ENCODE measurements at regions not wholly inside any gene's neighbourhood (a gene's known extent, or its start where the extent isn't known, plus 50 kb on each side); places are given as distances from the start of the nearest gene placed in this dataset.

DNA sequence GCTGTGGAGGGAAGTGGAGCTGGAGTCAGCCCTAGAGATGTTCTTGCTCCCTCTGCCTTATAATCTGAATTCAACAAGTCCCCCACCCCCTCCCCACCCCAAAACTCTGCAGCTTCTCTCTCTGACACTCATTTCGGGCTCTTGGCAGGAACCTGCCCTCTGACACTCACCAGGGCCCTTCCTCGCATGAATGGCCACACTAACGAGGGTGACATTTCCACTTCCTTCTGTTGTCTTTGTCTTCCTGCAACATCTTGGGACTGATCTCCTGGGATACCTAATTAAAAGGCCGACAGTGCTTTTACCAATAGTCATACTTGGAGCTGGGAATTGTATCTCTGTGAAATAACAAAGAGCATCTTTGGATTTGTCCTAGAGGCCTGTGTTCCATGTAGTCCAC lies 106.9 kb upstream of the PIRT start:
- TF ChIP-seq, protein P1, sequence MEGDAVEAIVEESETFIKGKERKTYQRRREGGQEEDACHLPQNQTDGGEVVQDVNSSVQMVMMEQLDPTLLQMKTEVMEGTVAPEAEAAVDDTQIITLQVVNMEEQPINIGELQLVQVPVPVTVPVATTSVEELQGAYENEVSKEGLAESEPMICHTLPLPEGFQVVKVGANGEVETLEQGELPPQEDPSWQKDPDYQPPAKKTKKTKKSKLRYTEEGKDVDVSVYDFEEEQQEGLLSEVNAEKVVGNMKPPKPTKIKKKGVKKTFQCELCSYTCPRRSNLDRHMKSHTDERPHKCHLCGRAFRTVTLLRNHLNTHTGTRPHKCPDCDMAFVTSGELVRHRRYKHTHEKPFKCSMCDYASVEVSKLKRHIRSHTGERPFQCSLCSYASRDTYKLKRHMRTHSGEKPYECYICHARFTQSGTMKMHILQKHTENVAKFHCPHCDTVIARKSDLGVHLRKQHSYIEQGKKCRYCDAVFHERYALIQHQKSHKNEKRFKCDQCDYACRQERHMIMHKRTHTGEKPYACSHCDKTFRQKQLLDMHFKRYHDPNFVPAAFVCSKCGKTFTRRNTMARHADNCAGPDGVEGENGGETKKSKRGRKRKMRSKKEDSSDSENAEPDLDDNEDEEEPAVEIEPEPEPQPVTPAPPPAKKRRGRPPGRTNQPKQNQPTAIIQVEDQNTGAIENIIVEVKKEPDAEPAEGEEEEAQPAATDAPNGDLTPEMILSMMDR (IDR thresholded peaks at IDR 0.05; ENCODE audit: control insufficient read depth, extremely low read depth, insufficient read depth) = no peak

DNA sequence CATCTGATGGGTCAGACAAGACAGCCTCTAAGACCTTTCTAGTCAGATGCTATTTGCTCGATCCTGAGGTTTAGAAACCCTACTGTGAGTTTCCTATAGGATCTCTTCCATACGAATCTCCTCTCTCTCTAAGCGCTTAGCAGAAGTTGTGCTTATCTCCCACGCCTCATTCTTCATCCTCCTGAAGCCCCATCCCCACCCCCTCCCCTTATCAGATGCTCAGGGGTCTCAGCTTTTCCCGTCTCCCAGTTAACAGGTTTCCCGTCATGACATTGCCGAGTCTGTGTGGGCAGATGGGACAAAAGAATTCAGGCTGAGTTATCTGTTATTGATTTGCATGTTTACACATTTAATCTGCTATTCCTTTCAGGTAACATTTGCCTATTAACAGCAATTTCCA lies 99.0 kb upstream of the PIRT start:
- no peak overlapping the region for H3K4me3 ChIP-seq (ENCODE audit: low read depth, low read length)

More for the DNA sequence above, 106.9 kb upstream of the PIRT start:
- DNase-seq (ENCODE audit: low read depth) = no peak
- no peak overlapping the region for H3K4me3 ChIP-seq (ENCODE audit: low read depth, low read length)

DNA sequence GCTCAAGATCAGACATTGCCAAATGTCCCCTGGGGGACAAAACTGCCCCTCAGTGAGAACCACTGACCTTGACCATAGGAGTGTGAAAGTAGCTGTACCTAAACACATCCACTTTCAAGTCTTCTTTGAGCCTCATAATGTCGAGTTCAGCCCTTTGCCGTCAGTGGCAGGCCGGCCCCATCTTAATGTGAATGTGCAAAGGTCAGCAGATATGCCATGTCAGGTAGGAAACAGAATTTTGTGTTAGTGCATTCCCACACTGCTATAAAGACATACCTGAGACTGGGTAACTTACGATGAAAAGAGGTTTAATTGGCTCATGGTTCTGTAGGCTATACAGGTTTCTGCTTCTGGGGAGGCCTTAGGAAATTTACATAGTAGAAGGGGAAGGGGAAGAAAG lies 95.1 kb upstream of the PIRT start:
- no peak for DNase-seq (ENCODE audit: low read depth)
- TF ChIP-seq, protein P1 (IDR thresholded peaks at IDR 0.05; ENCODE audit: control insufficient read depth, extremely low read depth, insufficient read depth) = no peak
- no peak overlapping the region for H3K4me3 ChIP-seq (ENCODE audit: low read depth, low read length)

More for the DNA sequence above, 99.0 kb upstream of the PIRT start:
- no peak for DNase-seq (ENCODE audit: low read depth)
- TF ChIP-seq, protein P1 (IDR thresholded peaks at IDR 0.05; ENCODE audit: control insufficient read depth, extremely low read depth, insufficient read depth) = no peak

DNA sequence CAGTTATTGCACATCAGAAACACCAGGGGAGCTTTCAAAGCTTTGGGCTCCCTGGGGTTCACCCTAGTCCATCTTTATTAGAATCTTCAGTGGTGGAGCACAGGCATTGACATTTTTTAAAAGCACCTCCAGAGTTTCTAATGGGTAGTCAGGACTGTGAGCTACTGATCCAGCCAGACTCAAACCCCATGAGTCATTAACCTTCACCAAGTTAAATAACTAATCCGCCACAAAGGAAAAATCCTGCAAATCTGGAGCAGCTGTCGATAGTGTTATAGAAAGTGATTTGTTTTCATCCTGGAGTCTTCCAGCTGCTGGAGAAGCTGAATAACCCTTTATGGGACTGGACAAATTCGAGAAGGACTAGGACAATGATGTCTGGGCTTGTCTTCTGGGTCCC lies 93.2 kb upstream of the PIRT start:
- H3K4me3 ChIP-seq (ENCODE audit: low read depth, low read length) = no peak overlapping the region
- no peak for DNase-seq (ENCODE audit: low read depth)
- TF ChIP-seq, protein P1 (IDR thresholded peaks at IDR 0.05; ENCODE audit: control insufficient read depth, extremely low read depth, insufficient read depth) = no peak

DNA sequence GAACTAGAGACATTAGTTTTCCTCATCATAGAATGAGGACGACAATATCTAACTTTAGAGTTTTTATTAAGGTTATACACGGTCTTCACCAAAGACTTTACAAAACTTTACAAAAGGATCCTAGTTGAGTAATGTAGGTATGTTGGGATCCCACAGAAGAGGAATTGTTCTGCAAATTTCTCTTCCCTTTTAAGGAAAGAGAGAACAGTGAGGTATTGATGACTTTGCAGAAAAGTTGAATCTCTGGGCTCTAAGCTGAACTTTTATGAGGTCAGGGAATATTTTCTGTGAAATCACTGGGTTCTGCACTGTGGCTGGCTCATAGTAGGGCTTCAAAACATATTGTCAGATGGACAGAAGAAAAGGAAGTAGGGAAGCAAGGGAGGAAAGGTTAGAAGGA lies 89.8 kb upstream of the PIRT start:
- no peak overlapping the region for H3K4me3 ChIP-seq (ENCODE audit: low read depth, low read length)
- no peak for DNase-seq (ENCODE audit: low read depth)
- TF ChIP-seq, protein P1 (IDR thresholded peaks at IDR 0.05; ENCODE audit: control insufficient read depth, extremely low read depth, insufficient read depth) = no peak

DNA sequence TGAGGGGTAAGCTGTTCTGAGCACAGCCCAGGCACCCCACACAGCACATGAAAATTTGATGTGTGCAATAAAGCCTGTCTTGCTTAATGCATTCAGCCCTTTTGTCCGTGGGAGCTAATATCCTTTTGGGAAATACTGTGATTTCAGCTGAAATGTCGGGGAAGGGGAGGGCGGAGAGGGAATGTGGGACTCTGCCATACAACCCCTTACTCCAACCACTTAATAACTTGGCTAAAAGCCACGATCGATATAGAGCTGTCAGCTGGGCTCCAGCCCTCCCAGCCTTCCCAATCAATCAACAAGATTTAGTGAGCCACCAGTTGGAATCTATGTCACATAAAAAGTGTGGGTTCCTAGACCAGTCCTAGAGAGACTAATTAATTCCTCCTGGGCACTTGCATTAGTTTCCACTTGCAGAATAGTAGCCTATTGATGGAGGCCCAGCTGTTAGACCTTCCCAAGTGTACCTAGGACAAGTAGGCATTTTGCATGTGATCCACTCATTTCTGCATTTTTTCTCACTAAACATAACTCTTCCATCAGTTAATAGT lies 82.7 kb upstream of the PIRT start:
- TF ChIP-seq, protein P1 (IDR thresholded peaks at IDR 0.05; ENCODE audit: control insufficient read depth, extremely low read depth, insufficient read depth) = no peak
- H3K4me3 ChIP-seq (ENCODE audit: low read depth, low read length) = no peak overlapping the region
- no peak for DNase-seq (ENCODE audit: low read depth)

DNA sequence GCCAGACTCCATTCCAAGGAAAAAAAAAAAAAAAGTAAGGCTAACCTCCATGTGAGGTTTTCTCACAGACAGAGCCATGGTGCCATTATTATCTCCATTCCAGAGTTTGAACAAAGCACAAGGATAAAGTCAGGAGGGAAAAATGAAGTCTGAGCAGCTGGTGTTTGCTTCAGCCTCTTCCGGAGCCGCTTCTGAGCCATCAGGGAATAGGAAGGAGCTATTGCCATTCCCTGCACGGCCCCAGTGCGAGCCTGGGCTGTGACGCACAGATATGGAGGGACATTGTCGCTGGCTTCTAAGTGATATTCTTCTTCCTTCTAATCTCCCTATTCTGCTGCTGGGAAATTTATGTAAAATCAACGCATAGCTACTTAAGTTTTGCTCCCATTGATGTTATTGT lies 69.5 kb upstream of the PIRT start:
- no peak overlapping the region for H3K4me3 ChIP-seq (ENCODE audit: low read depth, low read length)
- DNase-seq (ENCODE audit: low read depth) = no peak
- TF ChIP-seq, protein P1 (IDR thresholded peaks at IDR 0.05; ENCODE audit: control insufficient read depth, extremely low read depth, insufficient read depth) = no peak

Measured in LNCaP clone FGC (cell line).